GM18861 (cell line): ENCODE measurements at regions not wholly inside any gene's neighbourhood (a gene's known extent, or its start where the extent isn't known, plus 50 kb on each side); places are given as distances from the start of the nearest gene placed in this dataset.

Experiments
- ATAC-seq: cut with Tn5 transposase; IDR thresholded peaks from one replicate; pipeline ENCODE4 v1.9.1; 2021; ENCODE audit not compliant: unreplicated experiment

- ATAC-seq = no peak
Observed at GRCh38 chr7:35508623-35509400, 186.1 kb downstream of the HERPUD2 start.

- no peak for ATAC-seq
Observed at GRCh38 chr7:35505066-35505465, 189.9 kb downstream of the HERPUD2 start.

- ATAC-seq = no peak
Observed at GRCh38 chr7:35504365-35504764, 190.6 kb downstream of the HERPUD2 start.

GRCh38 chr7:35501681-35502080, 193.3 kb downstream of the HERPUD2 start:
- ATAC-seq = no peak

- ATAC-seq = no peak
Observed at GRCh38 chr7:35499226-35499625, 195.7 kb downstream of the HERPUD2 start.

GRCh38 chr7:35498416-35498815, 196.5 kb downstream of the HERPUD2 start:
- no peak for ATAC-seq

- no peak for ATAC-seq
Observed at GRCh38 chr7:35495844-35496243, 199.1 kb downstream of the HERPUD2 start.

- no peak for ATAC-seq
Observed at GRCh38 chr7:35495377-35495776, 199.6 kb downstream of the HERPUD2 start.

- no peak for ATAC-seq
Observed at GRCh38 chr7:35494407-35494806, 200.5 kb downstream of the HERPUD2 start.

- no peak for ATAC-seq
Observed at GRCh38 chr7:35492451-35493175, 202.3 kb downstream of the HERPUD2 start.

- no peak for ATAC-seq
Observed at GRCh38 chr7:35491233-35491632, 203.7 kb downstream of the HERPUD2 start.

- no peak for ATAC-seq
Observed at GRCh38 chr7:35487841-35488240, 207.1 kb downstream of the HERPUD2 start.

GRCh38 chr7:35487402-35487801, 207.5 kb downstream of the HERPUD2 start:
- no peak for ATAC-seq

GRCh38 chr7:35485436-35485835, 209.5 kb downstream of the HERPUD2 start:
- no peak for ATAC-seq

- no peak for ATAC-seq
Observed at GRCh38 chr7:35483568-35483967, 211.4 kb downstream of the HERPUD2 start.

GRCh38 chr7:35482231-35482630, 212.7 kb downstream of the HERPUD2 start:
- no peak for ATAC-seq

- ATAC-seq = no peak
Observed at GRCh38 chr7:35480806-35481205, 214.1 kb downstream of the HERPUD2 start.

- no peak for ATAC-seq
Observed at GRCh38 chr7:35477609-35478008, 217.3 kb downstream of the HERPUD2 start.

GRCh38 chr7:35474100-35474499, 220.2 kb upstream of the TBX20 start:
- no peak for ATAC-seq

- ATAC-seq = no peak
Observed at GRCh38 chr7:35468606-35469005, 214.7 kb upstream of the TBX20 start.

GRCh38 chr7:35467456-35467978, 213.6 kb upstream of the TBX20 start:
- ATAC-seq = no peak

GRCh38 chr7:35465791-35466336, 212.0 kb upstream of the TBX20 start:
- ATAC-seq = no peak
